Activated CD4-positive, CD25-positive, alpha-beta regulatory T cell treated with anti-CD3 and anti-CD28 coated beads, Interleukin-2, amount 50 U/mL, for 72 hours (primary cell): ENCODE measurements at regions not wholly inside any gene's neighbourhood (a gene's known extent, or its start where the extent isn't known, plus 50 kb on each side); places are given as distances from the start of the nearest gene placed in this dataset.

Experiments used
- DNase-seq: peaks from one replicate; pipeline ENCODE4 v3.0.0; 2021

- DNase-seq = no peak
These were observed 350.6 kb downstream of the ZNF536 start for GRCh38 chr19:30722761-30723160.

- DNase-seq = no peak
These were observed 350.0 kb downstream of the ZNF536 start for GRCh38 chr19:30722186-30722585.

GRCh38 chr19:30719999-30720345, 347.8 kb downstream of the ZNF536 start:
- DNase-seq = no peak

- no peak for DNase-seq
These were observed 347.2 kb downstream of the ZNF536 start for GRCh38 chr19:30719189-30719998.

- DNase-seq = no peak
These were observed 346.5 kb downstream of the ZNF536 start for GRCh38 chr19:30718707-30719106.

- DNase-seq = no peak
These were observed 345.8 kb downstream of the ZNF536 start for GRCh38 chr19:30718014-30718413.

- no peak for DNase-seq
These were observed 345.2 kb downstream of the ZNF536 start for GRCh38 chr19:30717381-30717780.

GRCh38 chr19:30712431-30713337, 340.5 kb downstream of the ZNF536 start:
- no peak for DNase-seq

- DNase-seq = no peak
These were observed 339.6 kb downstream of the ZNF536 start for GRCh38 chr19:30711826-30712225.

- no peak for DNase-seq
These were observed 339.1 kb downstream of the ZNF536 start for GRCh38 chr19:30711296-30711695.

- DNase-seq = no peak
These were observed 338.5 kb downstream of the ZNF536 start for GRCh38 chr19:30710721-30711120.

GRCh38 chr19:30708416-30709178, 336.4 kb downstream of the ZNF536 start:
- no peak for DNase-seq

GRCh38 chr19:30704771-30705330, 332.7 kb downstream of the ZNF536 start:
- DNase-seq = no peak

GRCh38 chr19:30703645-30704044, 331.5 kb downstream of the ZNF536 start:
- DNase-seq = no peak

GRCh38 chr19:30701178-30701577, 329.0 kb downstream of the ZNF536 start:
- DNase-seq = no peak

GRCh38 chr19:30699871-30700280, 327.7 kb downstream of the ZNF536 start:
- no peak for DNase-seq

GRCh38 chr19:30696514-30696913, 324.3 kb downstream of the ZNF536 start:
- no peak for DNase-seq

GRCh38 chr19:30695171-30695875, 323.1 kb downstream of the ZNF536 start:
- no peak for DNase-seq

- DNase-seq = no peak
These were observed 322.1 kb downstream of the ZNF536 start for GRCh38 chr19:30694156-30694755.

GRCh38 chr19:30692879-30693503, 320.8 kb downstream of the ZNF536 start:
- DNase-seq = no peak

GRCh38 chr19:30692181-30692811, 320.1 kb downstream of the ZNF536 start:
- no peak for DNase-seq
